Smooth muscle cell (in vitro differentiated cells): ENCODE measurements at regions not wholly inside any gene's neighbourhood (a gene's known extent, or its start where the extent isn't known, plus 50 kb on each side); places are given as distances from the start of the nearest gene placed in this dataset.

Experiments
- DNase-seq: peaks from one replicate; lab custom pipeline; 2025; ENCODE audit not compliant: unreplicated experiment; lab: John Stamatoyannopoulos, UW
- H2AFZ ChIP-seq: fragments of 200-600 bp; sonication (generic); 2 replicates; pipeline ENCODE4 v1.6.0; 2016; ENCODE audit warnings: antibody characterized with exemption, low read depth, mild to moderate bottlenecking
- H3F3A ChIP-seq: fragments of 200-600 bp; sonication (generic); 2 replicates; pipeline ENCODE4 v1.6.0; 2017; ENCODE audit warnings: antibody characterized with exemption, low read depth
- H3K27ac ChIP-seq: fragments of 200-600 bp; sonication (generic); 2 replicates; pipeline ENCODE4 v1.5.1; 2016; ENCODE audit warnings: low read depth, mild to moderate bottlenecking
- H3K27me3 ChIP-seq: fragments of 200-600 bp; sonication (generic); 2 replicates; pipeline ENCODE4 v1.6.1; 2016; ENCODE audit warnings: low read depth, mild to moderate bottlenecking
- H3K36me3 ChIP-seq: fragments of 200-600 bp; sonication (generic); 2 replicates; pipeline ENCODE4 v1.5.1; 2016; ENCODE audit warnings: low read depth
- H3K4me1 ChIP-seq: fragments of 200-600 bp; sonication (generic); 2 replicates; pipeline ENCODE4 v1.5.1; 2016; ENCODE audit warnings: low read depth
- H3K4me2 ChIP-seq: fragments of 200-600 bp; sonication (generic); 2 replicates; pipeline ENCODE4 v1.6.0; 2016; ENCODE audit warnings: mild to moderate bottlenecking
- H3K4me3 ChIP-seq: fragments of 200-600 bp; sonication (generic); 2 replicates; pipeline ENCODE4 v1.5.1; 2016; ENCODE audit warnings: mild to moderate bottlenecking
- H3K79me2 ChIP-seq: fragments of 200-600 bp; sonication (generic); 2 replicates; pipeline ENCODE4 v1.6.0; 2016; ENCODE audit warnings: low read depth, mild to moderate bottlenecking
- H3K9ac ChIP-seq: fragments of 200-600 bp; sonication (generic); 2 replicates; pipeline ENCODE4 v1.6.0; 2016; ENCODE audit warnings: low read depth
- H3K9me3 ChIP-seq: fragments of 200-600 bp; sonication (generic); replicated peaks from 2 replicates; pipeline ENCODE4 v1.5.1; 2016; ENCODE audit warnings: low read depth
- H4K20me1 ChIP-seq: fragments of 200-600 bp; sonication (generic); 2 replicates; pipeline ENCODE4 v1.6.0; 2016; ENCODE audit warnings: low read depth
- WGBS: methylation state at CpG from one replicate; pipeline ENCODE4 v1.1.7; 2016; ENCODE audit warnings: low lambda C conversion rate; 5-methylcytosine and 5-hydroxymethylcytosine counted together
- TF ChIP-seq, protein P1 (sequence below): fragments of 200-600 bp; sonication (generic); IDR thresholded peaks from 2 replicates; pipeline ENCODE4 v1.5.1; 2017; ENCODE audit warnings: borderline replicate concordance, mild to moderate bottlenecking, antibody characterized with exemption; ENCODE audit not compliant: insufficient read depth, poor library complexity, severe bottlenecking

DNA sequence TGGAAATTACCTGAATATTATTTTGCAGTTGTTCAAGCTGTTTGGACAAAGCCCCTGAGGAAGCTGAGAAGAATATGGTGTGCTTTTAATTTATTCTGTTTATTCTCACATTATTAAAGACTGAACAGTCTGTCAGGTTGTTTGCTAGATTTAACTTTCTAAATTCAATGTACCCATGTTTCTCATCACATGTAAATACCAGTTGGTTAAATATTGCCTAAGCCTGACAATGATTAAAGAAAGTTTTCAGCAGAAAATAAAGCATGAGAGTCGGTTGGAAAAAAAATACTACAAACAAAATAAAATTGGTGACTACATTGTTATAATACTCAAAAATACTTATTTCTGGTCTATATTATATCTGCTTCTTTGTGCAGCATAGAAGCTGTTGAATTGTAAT, 1974.7 kb downstream of the ARAP2 start:
- no peaks in the 10 kb centered on the region for H4K20me1 ChIP-seq
- no peaks in the 10 kb centered on the region for H3K4me1 ChIP-seq
- H3K79me2 ChIP-seq: no peaks in the 10 kb centered on the region
- DNase-seq: no peak
- TF ChIP-seq, protein P1, sequence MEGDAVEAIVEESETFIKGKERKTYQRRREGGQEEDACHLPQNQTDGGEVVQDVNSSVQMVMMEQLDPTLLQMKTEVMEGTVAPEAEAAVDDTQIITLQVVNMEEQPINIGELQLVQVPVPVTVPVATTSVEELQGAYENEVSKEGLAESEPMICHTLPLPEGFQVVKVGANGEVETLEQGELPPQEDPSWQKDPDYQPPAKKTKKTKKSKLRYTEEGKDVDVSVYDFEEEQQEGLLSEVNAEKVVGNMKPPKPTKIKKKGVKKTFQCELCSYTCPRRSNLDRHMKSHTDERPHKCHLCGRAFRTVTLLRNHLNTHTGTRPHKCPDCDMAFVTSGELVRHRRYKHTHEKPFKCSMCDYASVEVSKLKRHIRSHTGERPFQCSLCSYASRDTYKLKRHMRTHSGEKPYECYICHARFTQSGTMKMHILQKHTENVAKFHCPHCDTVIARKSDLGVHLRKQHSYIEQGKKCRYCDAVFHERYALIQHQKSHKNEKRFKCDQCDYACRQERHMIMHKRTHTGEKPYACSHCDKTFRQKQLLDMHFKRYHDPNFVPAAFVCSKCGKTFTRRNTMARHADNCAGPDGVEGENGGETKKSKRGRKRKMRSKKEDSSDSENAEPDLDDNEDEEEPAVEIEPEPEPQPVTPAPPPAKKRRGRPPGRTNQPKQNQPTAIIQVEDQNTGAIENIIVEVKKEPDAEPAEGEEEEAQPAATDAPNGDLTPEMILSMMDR: no peak
- no peak overlapping the region for H3K4me2 ChIP-seq
- no peak overlapping the region for H2AFZ ChIP-seq
- no peaks in the 10 kb centered on the region for H3K36me3 ChIP-seq
- no peaks in the 10 kb centered on the region for H3F3A ChIP-seq
- 91% methylated on average over 1 of the region's 1 CpG for WGBS
- H3K27ac ChIP-seq: no peak overlapping the region
- no peak overlapping the region for H3K9ac ChIP-seq
- no peaks in the 10 kb centered on the region for H3K27me3 ChIP-seq
- no peaks in the 10 kb centered on the region for H3K9me3 ChIP-seq
- no peak overlapping the region for H3K4me3 ChIP-seq

DNA sequence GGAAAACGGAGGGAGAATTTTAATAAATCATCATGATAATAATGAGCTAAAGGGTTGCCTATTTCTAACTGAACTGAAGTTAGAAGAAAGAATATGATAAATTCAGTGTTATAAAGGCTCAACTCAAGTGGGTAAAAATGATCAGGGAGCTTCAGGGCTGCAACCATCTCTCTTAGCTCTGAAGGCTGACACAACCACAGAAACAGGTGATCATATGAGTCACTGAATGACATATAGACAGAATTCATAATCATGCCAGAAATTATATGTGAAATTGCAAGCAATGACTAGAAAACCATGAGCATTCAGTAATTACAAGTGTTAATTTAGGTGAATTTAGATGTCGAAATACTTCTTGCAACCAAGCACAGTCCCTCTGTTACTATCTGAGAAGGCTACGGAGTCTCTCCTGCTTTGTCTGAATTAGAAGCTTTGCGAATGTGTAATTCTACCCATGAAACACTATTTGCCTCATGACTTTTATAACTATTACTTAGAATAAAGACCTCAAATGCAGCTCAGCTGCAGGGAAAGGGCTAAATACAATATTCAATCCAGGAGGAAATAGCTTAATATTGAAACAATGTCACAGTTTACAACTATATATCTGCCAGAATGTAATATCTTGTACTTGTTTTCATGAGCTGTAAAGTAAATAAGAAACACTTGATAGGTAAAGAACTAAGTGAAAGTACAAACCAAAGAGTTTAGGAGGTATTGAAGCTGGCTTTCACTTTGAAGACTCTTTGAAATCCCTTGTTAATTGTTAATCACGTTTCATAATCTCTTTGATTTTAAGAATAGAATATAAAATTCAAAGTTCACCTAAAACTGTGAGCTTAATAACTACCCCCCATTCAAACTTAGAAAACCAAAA, 1972.6 kb downstream of the ARAP2 start:
- H3K9ac ChIP-seq: no peak overlapping the region
- TF ChIP-seq, protein P1: no peak
- WGBS: 92% methylated on average over 5 of the region's 5 CpGs

DNA sequence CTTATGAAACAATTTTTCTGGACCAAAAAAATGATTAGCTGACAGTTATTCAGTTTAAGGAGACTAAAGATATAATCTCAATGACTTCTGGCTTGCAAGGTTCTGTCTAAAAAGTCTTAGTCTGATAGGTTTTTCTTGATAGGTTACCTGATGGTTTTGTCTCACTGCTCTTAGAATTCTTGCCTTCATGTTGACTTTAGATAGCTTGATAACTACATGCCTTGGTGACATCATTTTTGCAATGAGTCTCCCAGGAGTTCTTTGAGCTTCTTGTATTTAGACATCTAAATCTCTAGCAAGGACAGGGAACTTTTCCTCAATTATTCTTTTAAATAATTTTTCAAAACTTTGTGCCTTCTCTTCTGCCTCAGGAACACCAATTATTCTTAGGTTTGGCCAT, 1965.3 kb downstream of the ARAP2 start:
- no peaks in the 10 kb centered on the region for H3K36me3 ChIP-seq
- H2AFZ ChIP-seq: no peak overlapping the region
- no peak overlapping the region for H3K4me2 ChIP-seq
- H3K4me3 ChIP-seq: no peak overlapping the region
- TF ChIP-seq, protein P1: no peak
- H3K27ac ChIP-seq: no peak overlapping the region
- DNase-seq: no peak
- no peaks in the 10 kb centered on the region for H3K9me3 ChIP-seq
- H3F3A ChIP-seq: no peaks in the 10 kb centered on the region
- H3K79me2 ChIP-seq: no peaks in the 10 kb centered on the region
- no peaks in the 10 kb centered on the region for H4K20me1 ChIP-seq
- H3K4me1 ChIP-seq: no peaks in the 10 kb centered on the region
- H3K9ac ChIP-seq: no peak overlapping the region
- H3K27me3 ChIP-seq: no peaks in the 10 kb centered on the region

More for the DNA sequence above, 1972.6 kb downstream of the ARAP2 start:
- H3K79me2 ChIP-seq: no peaks in the 10 kb centered on the region
- H3K4me2 ChIP-seq: no peak overlapping the region
- no peaks in the 10 kb centered on the region for H3K27me3 ChIP-seq
- DNase-seq: no peak
- H3K4me3 ChIP-seq: no peak overlapping the region
- H3K9me3 ChIP-seq: no peaks in the 10 kb centered on the region
- no peaks in the 10 kb centered on the region for H3K4me1 ChIP-seq
- H3K36me3 ChIP-seq: no peaks in the 10 kb centered on the region
- no peaks in the 10 kb centered on the region for H3F3A ChIP-seq
- no peaks in the 10 kb centered on the region for H4K20me1 ChIP-seq
- no peak overlapping the region for H2AFZ ChIP-seq
- H3K27ac ChIP-seq: no peak overlapping the region

DNA sequence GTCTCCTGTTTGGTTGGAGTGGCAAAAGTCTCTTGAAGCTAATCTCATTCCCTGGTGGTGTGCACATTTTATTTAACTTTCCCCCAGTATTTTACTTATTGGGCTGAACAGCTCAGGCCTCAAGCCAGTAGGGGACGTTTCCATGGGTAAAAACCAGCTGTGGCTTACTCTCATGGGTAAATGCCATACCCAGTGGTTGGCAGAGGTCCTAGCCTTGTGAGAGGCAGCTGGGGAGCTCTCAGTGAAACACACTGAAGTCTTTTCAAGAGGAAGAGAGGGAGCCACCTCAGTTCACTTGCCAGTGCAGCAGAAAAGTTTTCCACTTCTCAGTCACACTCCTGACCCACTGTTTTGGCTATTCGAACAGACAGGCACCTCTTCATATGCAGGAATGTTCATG, 1964.2 kb downstream of the ARAP2 start:
- DNase-seq: no peak
- no peaks in the 10 kb centered on the region for H3K27me3 ChIP-seq
- WGBS: 80% methylated on average over 2 of the region's 2 CpGs
- H3K9ac ChIP-seq: no peak overlapping the region
- no peaks in the 10 kb centered on the region for H3F3A ChIP-seq
- no peaks in the 10 kb centered on the region for H4K20me1 ChIP-seq
- TF ChIP-seq, protein P1: no peak
- H3K27ac ChIP-seq: no peak overlapping the region
- no peaks in the 10 kb centered on the region for H3K36me3 ChIP-seq
- H3K4me2 ChIP-seq: no peak overlapping the region
- H3K4me3 ChIP-seq: no peak overlapping the region
- no peaks in the 10 kb centered on the region for H3K79me2 ChIP-seq
- no peaks in the 10 kb centered on the region for H3K9me3 ChIP-seq
- H2AFZ ChIP-seq: no peak overlapping the region
- no peaks in the 10 kb centered on the region for H3K4me1 ChIP-seq
